Thyroid gland (tissue), 4 donors: ENCODE measurements at regions not wholly inside any gene's neighbourhood (a gene's known extent, or its start where the extent isn't known, plus 50 kb on each side); places are given as distances from the start of the nearest gene placed in this dataset.

ENCODE experiments used
- POLR2A ChIP-seq, 2 donors: fragments of 450-650 bp; IDR thresholded peaks; one replicate each; pipeline ENCODE4 v1.6.1; 2017; ENCODE audit warnings: antibody characterized with exemption in 2 of 2, mild to moderate bottlenecking in 2 of 2, moderate library complexity in 1 of 2
- TF ChIP-seq, protein P1 (sequence below), 6 experiments: fragments of 200-600 bp in 3 of 6; fragments of 450-650 bp in 3 of 6; sonication (generic) in 3 of 6; IDR thresholded peaks; one replicate each; pipeline ENCODE4 v1.5.1; 2016 to 2019; ENCODE audit warnings: antibody characterized with exemption in 6 of 6, mild to moderate bottlenecking in 2 of 6, inconsistent platforms in 1 of 6, moderate library complexity in 1 of 6

DNA sequence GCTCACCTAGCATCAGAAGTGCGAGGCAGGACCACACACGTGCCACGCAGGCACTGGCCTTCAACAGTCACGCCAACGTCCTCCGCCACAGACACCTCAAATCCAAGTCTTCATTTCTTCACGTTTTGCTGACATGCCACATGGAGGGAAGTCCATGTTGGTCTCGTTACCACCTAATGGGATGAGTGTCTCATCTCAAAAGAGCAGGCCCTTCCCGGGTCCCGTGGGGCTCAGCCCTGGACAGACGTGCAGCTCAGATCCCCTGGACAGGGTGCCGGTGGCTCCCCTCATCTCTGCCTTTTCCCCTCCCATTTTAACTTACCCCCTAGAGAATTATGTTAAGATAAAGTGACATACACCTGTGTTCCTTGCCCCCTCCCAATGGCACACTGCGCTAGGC lies 76.8 kb downstream of the MRPL36 start:
- no peak for TF ChIP-seq POLR2A (IDR thresholded peaks at IDR 0.05)
- TF ChIP-seq, protein P1, sequence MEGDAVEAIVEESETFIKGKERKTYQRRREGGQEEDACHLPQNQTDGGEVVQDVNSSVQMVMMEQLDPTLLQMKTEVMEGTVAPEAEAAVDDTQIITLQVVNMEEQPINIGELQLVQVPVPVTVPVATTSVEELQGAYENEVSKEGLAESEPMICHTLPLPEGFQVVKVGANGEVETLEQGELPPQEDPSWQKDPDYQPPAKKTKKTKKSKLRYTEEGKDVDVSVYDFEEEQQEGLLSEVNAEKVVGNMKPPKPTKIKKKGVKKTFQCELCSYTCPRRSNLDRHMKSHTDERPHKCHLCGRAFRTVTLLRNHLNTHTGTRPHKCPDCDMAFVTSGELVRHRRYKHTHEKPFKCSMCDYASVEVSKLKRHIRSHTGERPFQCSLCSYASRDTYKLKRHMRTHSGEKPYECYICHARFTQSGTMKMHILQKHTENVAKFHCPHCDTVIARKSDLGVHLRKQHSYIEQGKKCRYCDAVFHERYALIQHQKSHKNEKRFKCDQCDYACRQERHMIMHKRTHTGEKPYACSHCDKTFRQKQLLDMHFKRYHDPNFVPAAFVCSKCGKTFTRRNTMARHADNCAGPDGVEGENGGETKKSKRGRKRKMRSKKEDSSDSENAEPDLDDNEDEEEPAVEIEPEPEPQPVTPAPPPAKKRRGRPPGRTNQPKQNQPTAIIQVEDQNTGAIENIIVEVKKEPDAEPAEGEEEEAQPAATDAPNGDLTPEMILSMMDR (IDR thresholded peaks at IDR 0.05): no peak
